ENCODE measurements at regions not wholly inside any gene's neighbourhood (a gene's known extent, or its start where the extent isn't known, plus 50 kb on each side); places are given as distances from the start of the nearest gene placed in this dataset.

GRCh38 chr15:66982250-66982649 lies 83.2 kb upstream of the SMAD3 start:
- no peak for TF ChIP-seq CTCF (IDR thresholded peaks at IDR 0.05)
- no peak for TF ChIP-seq POLR2A (IDR thresholded peaks at IDR 0.05)
- TF ChIP-seq POLR2AphosphoS5 (IDR thresholded peaks at IDR 0.05), result no peak
